ENCODE measurements at regions not wholly inside any gene's neighbourhood (a gene's known extent, or its start where the extent isn't known, plus 50 kb on each side); places are given as distances from the start of the nearest gene placed in this dataset.

DNA sequence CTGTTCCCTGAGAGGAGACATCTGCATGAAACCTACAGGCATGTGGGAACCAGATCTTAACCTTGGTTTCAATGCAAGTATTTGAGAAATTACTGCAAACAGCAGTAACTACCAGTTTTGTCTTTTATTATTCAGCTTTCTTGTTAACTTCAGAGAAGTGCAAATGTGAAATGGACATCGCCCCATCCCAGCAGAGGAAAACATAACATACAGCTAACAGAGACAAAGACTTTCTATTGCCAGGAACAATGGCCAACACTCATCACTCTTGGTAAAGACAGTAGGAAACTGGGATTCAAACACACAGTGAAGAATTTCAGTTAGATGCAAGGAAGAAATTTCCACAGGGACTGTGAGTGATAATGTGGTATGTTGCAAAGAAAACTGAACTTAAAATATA is 115.1 kb downstream of the SLC30A10 start:
- Histone ChIP-seq H3K79me2 (ENCODE audit: low read length) (no peaks in the 10 kb centered on the region), H3F3A (ENCODE audit: low read length, unreplicated experiment) (no peaks in the 10 kb centered on the region), H3K27me3 (ENCODE audit: low read length) (peaks cover 50% of the 10 kb centered on the region), H3K9ac (ENCODE audit: low read length) (no peak overlapping the region), H3K4me3 (ENCODE audit: low read length) (no peak overlapping the region), H3K9me2 (replicated peaks; ENCODE audit: low read length) (no peaks in the 10 kb centered on the region), H3K9me3 (ENCODE audit: low read length) (no peaks in the 10 kb centered on the region), H3K27ac (ENCODE audit: low read length) (no peak overlapping the region), H2AFZ (ENCODE audit: low read length) (no peak overlapping the region), H4K20me1 (ENCODE audit: low read length) (no peaks in the 10 kb centered on the region), H3K36me3 (ENCODE audit: low read depth, low read length) (no peaks in the 10 kb centered on the region), H3K4me1 (ENCODE audit: insufficient read depth, low read length) (peaks cover 15% of the 10 kb centered on the region), H3K4me2 (ENCODE audit: low read length) (no peak overlapping the region)
- POLR2A ChIA-PET (ENCODE audit: unreplicated experiment) = interaction anchor here (0.6 to 0.7 kb wide), 2 partner anchors 122 to 1332 kb away, joined by 3 read pairs; no protein-coding TSS in a partner anchor
- intact Hi-C loops (cut with micrococcal nuclease) = loop anchor here (2.0 to 10.0 kb wide), 6 partner anchors 231 to 1474 kb away; no protein-coding TSS in a partner anchor
- ATAC-seq (no peak), DNase-seq (no peak)
- TF ChIP-seq EZH2 (IDR thresholded peaks at IDR 0.05; ENCODE audit: low read length, unreplicated experiment) (no peak), EZH2phosphoT487 (IDR thresholded peaks at IDR 0.05; ENCODE audit: borderline replicate concordance, low read length) (no peak), CTCF (conservative IDR thresholded peaks at IDR 0.05; ENCODE audit: low read depth, low read length) (no peak)
- CTCF ChIA-PET = interaction anchor here (0.6 to 1.9 kb wide), 6 partner anchors 144 to 746 kb away, joined by 3 to 15 read pairs (median 8); no protein-coding TSS in a partner anchor
- BruUV-seq (replicated peaks) = no TSS peak

DNA sequence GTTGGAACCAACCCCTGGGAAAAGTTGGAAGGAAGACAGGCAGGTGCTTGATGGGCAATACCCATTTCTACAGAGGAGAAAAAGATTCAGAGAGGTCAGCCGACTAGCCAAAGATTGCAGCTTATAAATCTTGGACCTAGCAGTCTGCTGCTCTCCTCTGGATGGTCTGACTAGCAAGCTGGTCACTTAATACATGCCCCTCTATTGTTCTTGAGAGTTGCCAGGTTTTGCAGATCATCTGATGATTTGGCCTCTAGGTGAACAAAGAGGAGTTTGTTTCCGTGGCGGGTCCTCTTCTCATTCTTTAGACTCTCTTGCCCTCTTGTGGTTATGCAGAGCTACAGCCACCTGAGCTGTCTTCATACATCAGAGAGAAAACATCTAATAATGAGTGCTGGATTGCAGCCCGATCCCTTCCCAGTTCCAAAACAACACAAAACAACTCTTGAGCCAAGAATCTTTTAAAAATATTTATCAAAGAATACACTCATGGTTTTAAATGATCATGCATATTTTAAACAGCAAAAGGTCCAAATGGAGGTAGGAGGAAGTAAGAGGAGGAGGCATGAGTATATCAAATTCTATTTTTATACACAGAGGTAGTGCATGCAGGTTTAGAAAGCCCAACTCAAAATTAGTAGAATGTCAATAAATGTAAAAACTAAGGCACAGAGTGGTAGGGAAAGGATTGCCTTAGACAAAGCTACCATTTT is 115.7 kb downstream of the SLC30A10 start:
- no peak overlapping the region for H3K9ac ChIP-seq (ENCODE audit: low read length)
- H3K4me2 ChIP-seq (ENCODE audit: low read length) = peak overlapping the region; percentile 34
- DNase-seq (peak; percentile 98), ATAC-seq (peak; percentile 91)
- H3K27me3 ChIP-seq (ENCODE audit: low read length) = peaks cover 44% of the 10 kb centered on the region
- H3K27ac ChIP-seq (ENCODE audit: low read length) = no peak overlapping the region
- TF ChIP-seq CTCF (conservative IDR thresholded peaks at IDR 0.05; ENCODE audit: low read depth, low read length) = peak; percentile 100
- no peak for TF ChIP-seq EZH2phosphoT487 (IDR thresholded peaks at IDR 0.05; ENCODE audit: borderline replicate concordance, low read length)
- intact Hi-C loops (cut with micrococcal nuclease) = loop anchor here (1.0 to 10.0 kb wide), 11 partner anchors 144 to 1482 kb away; no protein-coding TSS in a partner anchor
- H3K9me2 ChIP-seq (replicated peaks; ENCODE audit: low read length) = no peaks in the 10 kb centered on the region
- H3K4me1 ChIP-seq (ENCODE audit: insufficient read depth, low read length) = peaks cover 15% of the 10 kb centered on the region
- H3K36me3 ChIP-seq (ENCODE audit: low read depth, low read length) = no peaks in the 10 kb centered on the region
- ChIA-PET POLR2A (ENCODE audit: unreplicated experiment) (interaction anchor here (0.6 to 0.7 kb wide), 2 partner anchors 123 to 1332 kb away, joined by 3 read pairs; no protein-coding TSS in a partner anchor), CTCF (interaction anchor here (0.6 to 1.9 kb wide), 10 partner anchors 30 to 746 kb away, joined by 3 to 15 read pairs (median 5); no protein-coding TSS in a partner anchor)
- no peaks in the 10 kb centered on the region for H4K20me1 ChIP-seq (ENCODE audit: low read length)
- H2AFZ ChIP-seq (ENCODE audit: low read length) = peak overlapping the region; percentile 18
- no peaks in the 10 kb centered on the region for H3K79me2 ChIP-seq (ENCODE audit: low read length)
- H3K9me3 ChIP-seq (ENCODE audit: low read length) = no peaks in the 10 kb centered on the region
- no TSS peak for BruUV-seq (replicated peaks)
- no peaks in the 10 kb centered on the region for H3F3A ChIP-seq (ENCODE audit: low read length, unreplicated experiment)
- no peak overlapping the region for H3K4me3 ChIP-seq (ENCODE audit: low read length)

- Histone ChIP-seq H2AFZ (ENCODE audit: low read length) (peak overlapping the region; percentile 18), H3K9me2 (replicated peaks; ENCODE audit: low read length) (no peaks in the 10 kb centered on the region), H3K4me2 (ENCODE audit: low read length) (peak overlapping the region; percentile 34), H3K79me2 (ENCODE audit: low read length) (no peaks in the 10 kb centered on the region), H3K27ac (ENCODE audit: low read length) (no peak overlapping the region), H3K27me3 (ENCODE audit: low read length) (peaks cover 38% of the 10 kb centered on the region), H4K20me1 (ENCODE audit: low read length) (no peaks in the 10 kb centered on the region), H3K9ac (ENCODE audit: low read length) (no peak overlapping the region), H3K4me1 (ENCODE audit: insufficient read depth, low read length) (peaks cover 15% of the 10 kb centered on the region), H3K36me3 (ENCODE audit: low read depth, low read length) (no peaks in the 10 kb centered on the region), H3K4me3 (ENCODE audit: low read length) (no peak overlapping the region), H3F3A (ENCODE audit: low read length, unreplicated experiment) (no peaks in the 10 kb centered on the region), H3K9me3 (ENCODE audit: low read length) (no peaks in the 10 kb centered on the region)
- TF ChIP-seq CTCF (conservative IDR thresholded peaks at IDR 0.05; ENCODE audit: low read depth, low read length) = no peak
- TF ChIP-seq EZH2phosphoT487 (IDR thresholded peaks at IDR 0.05; ENCODE audit: borderline replicate concordance, low read length) = no peak
- TF ChIP-seq EZH2 (IDR thresholded peaks at IDR 0.05; ENCODE audit: low read length, unreplicated experiment) = no peak
- DNase-seq (peak; percentile 46), ATAC-seq (peak; percentile 22)
- BruUV-seq (replicated peaks) = no TSS peak
- ChIA-PET CTCF (interaction anchor here (0.6 to 1.9 kb wide), 9 partner anchors 142 to 1552 kb away, joined by 3 to 15 read pairs (median 5); no protein-coding TSS in a partner anchor), POLR2A (ENCODE audit: unreplicated experiment) (no interaction called here)
- intact Hi-C loops (cut with micrococcal nuclease) = loop anchor here (1.0 to 10.0 kb wide), 11 partner anchors 144 to 1482 kb away; no protein-coding TSS in a partner anchor
Observed at GRCh38 chr1:219812086-219812485, 116.3 kb downstream of the SLC30A10 start.

All from PC-3 (cell line).